ENCODE measurements at regions not wholly inside any gene's neighbourhood (a gene's known extent, or its start where the extent isn't known, plus 50 kb on each side); places are given as distances from the start of the nearest gene placed in this dataset.

- TF ChIP-seq E2F5 (CRISPR knock-in tag; conservative IDR thresholded peaks at IDR 0.05) (no peak), ZNF83 (CRISPR knock-in tag; IDR thresholded peaks at IDR 0.05; ENCODE audit: borderline replicate concordance) (peak; percentile 96), ZSCAN30 (CRISPR knock-in tag; IDR thresholded peaks at IDR 0.05) (no peak), ZNF629 (CRISPR knock-in tag; conservative IDR thresholded peaks at IDR 0.05) (no peak), ZNF343 (CRISPR knock-in tag; IDR thresholded peaks at IDR 0.05) (peak; percentile 95), ZNF75D (CRISPR knock-in tag; IDR thresholded peaks at IDR 0.05; ENCODE audit: borderline replicate concordance) (0 out of 2 replicates have a peak, but pooled peaks have one; percentile 78), ZFYVE20 (CRISPR knock-in tag; IDR thresholded peaks at IDR 0.05; ENCODE audit: borderline replicate concordance, low read depth) (no peak), CREM (IDR thresholded peaks at IDR 0.05) (peak; percentile 32; the same call in 1 of the 2 replicates), CREM (CRISPR knock-in tag; IDR thresholded peaks at IDR 0.05) (no peak), CCAR2 (optimal IDR thresholded peaks at IDR 0.05; ENCODE audit: low read depth, low read length) (no peak), ATF4 (CRISPR knock-in tag; IDR thresholded peaks at IDR 0.05) (0 out of 4 replicates have a peak, but pooled peaks of 1 of the 2 experiments have one; percentile 48), SIN3A (IDR thresholded peaks at IDR 0.05; ENCODE audit: borderline replicate concordance, low read depth, low read length) (no peak), MYPOP (CRISPR knock-in tag; IDR thresholded peaks at IDR 0.05) (peak; percentile 66; the same call in 1 of the 2 replicates), TCF7L2 (IDR thresholded peaks at IDR 0.05; ENCODE audit: low read depth, low read length) (no peak), SIX4 (CRISPR knock-in tag; IDR thresholded peaks at IDR 0.05) (peak; percentile 74), ZNF609 (CRISPR knock-in tag; IDR thresholded peaks at IDR 0.05; ENCODE audit: borderline replicate concordance) (peak; percentile 87; the same call in 1 of the 2 replicates), NR3C1 (CRISPR knock-in tag; IDR thresholded peaks at IDR 0.05) (no peak), NCOA5 (CRISPR knock-in tag; IDR thresholded peaks at IDR 0.05) (no peak), CEBPB (IDR thresholded peaks at IDR 0.05; ENCODE audit: borderline replicate concordance, low read depth, low read length) (no peak), JUND (CRISPR knock-in tag; IDR thresholded peaks at IDR 0.05) (peak; percentile 40; the same call in 1 of the 2 replicates), ARID3A (IDR thresholded peaks at IDR 0.05; ENCODE audit: low read depth, low read length) (no peak)
These were observed 124.9 kb upstream of the IRF2BP2 start (continued) for GRCh38 chr1:234734869-234735268.
